SKM-1 treated with dmso at 0.1 percent for 144 hours (cell line): ENCODE measurements at regions not wholly inside any gene's neighbourhood (a gene's known extent, or its start where the extent isn't known, plus 50 kb on each side); places are given as distances from the start of the nearest gene placed in this dataset.
A peak's percentile ranks its signal among the peaks of the same experiment; 100 is the strongest.

ENCODE experiments used
- DNase-seq: peaks from one replicate; lab custom pipeline; 2025; ENCODE audit not compliant: unreplicated experiment; lab: John Stamatoyannopoulos, UW

GRCh38 chr4:163621821-163622220, 127.3 kb downstream of the TMA16 start:
- DNase-seq = no peak

- DNase-seq = no peak
These were observed 128.0 kb downstream of the TMA16 start for GRCh38 chr4:163622379-163623035.

- no peak for DNase-seq
These were observed 129.3 kb downstream of the TMA16 start for GRCh38 chr4:163623787-163624186.

- no peak for DNase-seq
These were observed 130.2 kb downstream of the TMA16 start for GRCh38 chr4:163624727-163625126.

GRCh38 chr4:163631288-163631687, 136.8 kb downstream of the TMA16 start:
- DNase-seq = no peak

GRCh38 chr4:163638909-163639308, 144.4 kb downstream of the TMA16 start:
- DNase-seq = no peak

- DNase-seq = no peak
These were observed 155.1 kb downstream of the TMA16 start for GRCh38 chr4:163649557-163650091.

GRCh38 chr4:163651761-163652160, 157.3 kb downstream of the TMA16 start:
- no peak for DNase-seq

- DNase-seq = no peak
These were observed 160.1 kb downstream of the TMA16 start for GRCh38 chr4:163654621-163655020.

GRCh38 chr4:163660636-163661035, 166.1 kb downstream of the TMA16 start:
- DNase-seq = no peak

GRCh38 chr4:163662768-163663167, 168.3 kb downstream of the TMA16 start:
- DNase-seq = no peak

- DNase-seq = no peak
These were observed 169.2 kb downstream of the TMA16 start for GRCh38 chr4:163663454-163664225.

- DNase-seq = no peak
These were observed 170.6 kb downstream of the TMA16 start for GRCh38 chr4:163665101-163665500.

GRCh38 chr4:163665521-163666331, 171.2 kb downstream of the TMA16 start:
- DNase-seq = no peak

GRCh38 chr4:163666332-163666873, 171.9 kb downstream of the TMA16 start:
- peak; percentile 59 for DNase-seq

- DNase-seq = no peak
These were observed 178.3 kb downstream of the TMA16 start for GRCh38 chr4:163672751-163673150.

- DNase-seq = no peak
These were observed 179.6 kb downstream of the TMA16 start for GRCh38 chr4:163673848-163674697.

GRCh38 chr4:163679189-163679588, 184.7 kb downstream of the TMA16 start:
- DNase-seq = peak; percentile 27

GRCh38 chr4:163680386-163681098, 186.1 kb downstream of the TMA16 start:
- no peak for DNase-seq
